ENCODE measurements at regions not wholly inside any gene's neighbourhood (a gene's known extent, or its start where the extent isn't known, plus 50 kb on each side); places are given as distances from the start of the nearest gene placed in this dataset.
A peak's percentile ranks its signal among the peaks of the same experiment; 100 is the strongest.

DNA sequence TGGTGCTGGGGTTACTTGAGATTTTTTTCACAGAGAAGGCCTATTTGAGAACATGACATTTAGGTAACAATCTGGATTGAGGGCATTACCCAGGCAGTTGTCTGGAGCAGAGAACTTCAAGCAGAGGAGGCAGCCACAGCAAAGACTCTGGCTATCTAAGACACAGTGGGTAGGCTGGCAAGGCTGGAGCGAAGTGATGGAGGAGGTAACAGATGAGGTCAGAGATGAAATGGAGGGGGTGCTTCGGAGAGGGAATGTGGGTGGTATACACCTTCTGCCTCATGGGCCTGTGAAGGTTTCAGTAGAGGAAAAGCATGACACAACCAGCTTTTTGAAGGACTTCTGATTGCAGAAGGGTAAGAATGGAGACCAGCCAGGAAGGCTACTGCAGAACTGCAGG, 65.9 kb downstream of the TMEM174 start:
- WGBS, 3 donors = 87 to 91% (median 89%) methylated on average over 2 of the region's 2 CpGs
- DNase-seq = no peak
- Histone ChIP-seq H3K36me3 (no peaks in the 10 kb centered on the region), H3K27me3 (no peaks in the 10 kb centered on the region), H3K4me1 (ENCODE audit: insufficient read depth) (no peaks in the 10 kb centered on the region), H3K4me3 (no peak overlapping the region), H3K27ac (no peak overlapping the region), H3K9me3 (no peaks in the 10 kb centered on the region)
- intact Hi-C loops (cut with DNase I) = loop anchor here in 1 of 4 donors (10.0 kb wide), 1 partner anchor 206 kb away; the partner anchor contains the start of gene FOXD1
- TF ChIP-seq EP300 (IDR thresholded peaks at IDR 0.05) (no peak), POLR2A (IDR thresholded peaks at IDR 0.05) (no peak)
- TF ChIP-seq, protein P1, sequence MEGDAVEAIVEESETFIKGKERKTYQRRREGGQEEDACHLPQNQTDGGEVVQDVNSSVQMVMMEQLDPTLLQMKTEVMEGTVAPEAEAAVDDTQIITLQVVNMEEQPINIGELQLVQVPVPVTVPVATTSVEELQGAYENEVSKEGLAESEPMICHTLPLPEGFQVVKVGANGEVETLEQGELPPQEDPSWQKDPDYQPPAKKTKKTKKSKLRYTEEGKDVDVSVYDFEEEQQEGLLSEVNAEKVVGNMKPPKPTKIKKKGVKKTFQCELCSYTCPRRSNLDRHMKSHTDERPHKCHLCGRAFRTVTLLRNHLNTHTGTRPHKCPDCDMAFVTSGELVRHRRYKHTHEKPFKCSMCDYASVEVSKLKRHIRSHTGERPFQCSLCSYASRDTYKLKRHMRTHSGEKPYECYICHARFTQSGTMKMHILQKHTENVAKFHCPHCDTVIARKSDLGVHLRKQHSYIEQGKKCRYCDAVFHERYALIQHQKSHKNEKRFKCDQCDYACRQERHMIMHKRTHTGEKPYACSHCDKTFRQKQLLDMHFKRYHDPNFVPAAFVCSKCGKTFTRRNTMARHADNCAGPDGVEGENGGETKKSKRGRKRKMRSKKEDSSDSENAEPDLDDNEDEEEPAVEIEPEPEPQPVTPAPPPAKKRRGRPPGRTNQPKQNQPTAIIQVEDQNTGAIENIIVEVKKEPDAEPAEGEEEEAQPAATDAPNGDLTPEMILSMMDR (IDR thresholded peaks at IDR 0.05) = no peak

DNA sequence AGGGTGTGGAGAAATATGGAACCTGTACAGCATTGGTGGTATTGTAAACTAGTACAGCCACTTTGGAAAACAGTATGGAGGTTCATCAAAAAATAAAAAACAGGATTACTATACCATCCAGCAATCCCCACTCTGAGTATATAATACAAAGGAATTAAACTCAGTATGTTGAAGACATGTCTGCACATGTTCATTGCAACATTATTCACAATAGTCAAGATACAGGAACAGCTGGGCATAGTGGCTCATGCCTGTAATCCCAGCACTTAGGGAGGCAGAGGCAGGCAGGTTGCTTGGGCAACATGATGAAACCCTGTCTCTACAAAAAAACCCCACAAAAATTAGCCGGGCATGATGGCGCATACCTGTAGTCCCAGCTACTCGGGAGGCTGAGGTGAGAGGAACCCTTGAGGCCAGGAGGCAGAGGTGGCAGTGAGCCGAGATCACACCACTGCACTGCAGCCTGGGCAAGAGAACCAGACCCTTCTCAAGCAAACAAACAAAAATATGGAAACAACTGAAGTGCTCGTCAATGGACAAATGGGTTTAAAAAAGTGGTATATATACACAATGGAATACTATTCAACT, 63.6 kb downstream of the TMEM174 start:
- H3K27me3 ChIP-seq = no peaks in the 10 kb centered on the region
- H3K36me3 ChIP-seq = no peaks in the 10 kb centered on the region
- intact Hi-C loops (cut with DNase I) = loop anchor here in 1 of 4 donors (10.0 kb wide), 1 partner anchor 208 kb away; the partner anchor contains the start of gene FOXD1
- peaks cover 2% of the 10 kb centered on the region for H3K4me1 ChIP-seq (ENCODE audit: insufficient read depth)
- 88 to 92% (median 88%) methylated on average over 5 of the region's 5 CpGs for WGBS, 3 donors
- H3K27ac ChIP-seq = no peak overlapping the region
- TF ChIP-seq EP300 (IDR thresholded peaks at IDR 0.05) (no peak), POLR2A (IDR thresholded peaks at IDR 0.05) (no peak)
- TF ChIP-seq, protein P1 (IDR thresholded peaks at IDR 0.05) = no peak
- H3K4me3 ChIP-seq = no peak overlapping the region
- DNase-seq = no peak
- H3K9me3 ChIP-seq = no peaks in the 10 kb centered on the region

DNA sequence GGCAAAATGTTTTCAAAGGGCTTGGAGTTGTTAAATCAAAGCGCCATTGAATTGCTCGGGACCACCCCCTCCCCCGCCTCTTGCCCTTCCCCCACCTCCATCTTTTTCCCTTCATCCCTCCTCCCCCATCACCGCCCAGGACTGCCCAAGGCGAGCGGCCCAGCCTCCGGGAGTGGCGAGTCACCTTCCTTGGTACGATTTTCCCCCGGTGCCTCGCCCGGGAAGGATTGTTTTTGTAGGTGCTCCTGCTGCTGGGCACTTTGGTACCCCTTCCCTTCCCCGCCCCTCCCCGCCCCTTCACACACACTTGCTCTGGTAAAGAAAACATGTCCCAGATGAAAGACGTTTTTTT, 61.2 kb downstream of the TMEM174 start:
- H3K4me1 ChIP-seq (ENCODE audit: insufficient read depth) = peaks cover 2% of the 10 kb centered on the region
- H3K9me3 ChIP-seq = no peaks in the 10 kb centered on the region
- H3K27me3 ChIP-seq = no peaks in the 10 kb centered on the region
- DNase-seq = no peak
- H3K27ac ChIP-seq = no peak overlapping the region
- no peak for TF ChIP-seq POLR2A (IDR thresholded peaks at IDR 0.05)
- no peak for TF ChIP-seq EP300 (IDR thresholded peaks at IDR 0.05)
- TF ChIP-seq, protein P1 (IDR thresholded peaks at IDR 0.05) = no peak
- WGBS, 3 donors = 3 to 8% (median 5%) methylated on average over 15 of the region's 15 CpGs
- no peaks in the 10 kb centered on the region for H3K36me3 ChIP-seq
- intact Hi-C loops (cut with DNase I) = loop anchor here in 1 of 4 donors (10.0 kb wide), 1 partner anchor 211 kb away; the partner anchor contains the start of gene FOXD1
- H3K4me3 ChIP-seq = no peak overlapping the region

DNA sequence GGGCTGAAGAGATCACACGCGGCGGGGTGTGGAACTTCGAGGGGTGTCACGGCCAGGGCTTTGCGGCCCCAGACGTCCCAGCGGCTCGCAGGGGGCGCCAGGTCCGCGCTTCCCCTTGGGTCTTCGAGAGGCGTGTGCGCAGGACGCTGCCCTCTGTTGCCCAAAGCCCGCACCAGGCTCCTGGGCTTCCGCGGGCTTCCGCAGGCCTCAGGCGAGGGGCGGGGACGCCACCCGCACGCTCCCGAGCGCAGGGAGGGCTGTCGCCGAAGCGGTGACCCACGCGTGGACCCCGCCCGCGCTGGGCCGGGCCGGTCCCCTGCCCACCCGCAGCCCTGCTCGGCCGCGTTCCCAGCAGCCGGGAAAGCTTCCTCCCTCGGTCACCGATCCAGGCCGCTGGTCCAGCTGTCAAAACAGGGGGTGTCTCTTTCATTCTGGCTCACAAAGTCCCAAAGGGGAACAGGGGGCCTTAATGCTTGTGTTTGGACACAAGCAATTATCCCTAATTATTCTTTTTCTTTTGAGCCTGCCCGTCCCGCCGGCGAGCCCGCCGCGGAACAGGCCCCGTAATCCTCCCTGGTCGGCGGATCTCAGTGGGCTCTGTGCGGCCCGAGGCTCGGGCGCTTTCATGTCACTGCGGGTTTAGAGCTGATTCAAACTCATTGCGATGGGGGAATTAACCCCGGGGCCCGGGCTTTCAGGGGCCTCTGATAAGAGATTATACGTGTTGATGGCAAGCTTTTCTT, 60.6 kb downstream of the TMEM174 start:
- Histone ChIP-seq H3K4me3 (peak overlapping the region; percentile 29), H3K4me1 (ENCODE audit: insufficient read depth) (peaks cover 2% of the 10 kb centered on the region), H3K27ac (no peak overlapping the region), H3K9me3 (no peaks in the 10 kb centered on the region), H3K36me3 (no peaks in the 10 kb centered on the region), H3K27me3 (no peaks in the 10 kb centered on the region)
- no peak for DNase-seq
- TF ChIP-seq, protein P1 (IDR thresholded peaks at IDR 0.05) = no peak
- TF ChIP-seq EP300 (IDR thresholded peaks at IDR 0.05) = no peak
- no peak for TF ChIP-seq POLR2A (IDR thresholded peaks at IDR 0.05)
- intact Hi-C loops (cut with DNase I) = loop anchor here in 1 of 4 donors (10.0 kb wide), 1 partner anchor 211 kb away; the partner anchor contains the start of gene FOXD1
- 1 to 2% (median 1%) methylated on average over 32 to 64 of the region's 64 CpGs for WGBS, 3 donors

All from ovary (tissue), 7 donors.